Fibroblast of lung (primary cell): ENCODE measurements at regions not wholly inside any gene's neighbourhood (a gene's known extent, or its start where the extent isn't known, plus 50 kb on each side); places are given as distances from the start of the nearest gene placed in this dataset.

Source experiments
- CTCF ChIP-seq, 2 donors: IDR thresholded peaks in 1 of 2; conservative IDR thresholded peaks in 1 of 2; 1 replicate in 1 of 2; 2 replicates in 1 of 2; pipeline ENCODE4 v1.5.1; 2011 to 2012; ENCODE audit warnings: low read length in 2 of 2, control low read depth in 1 of 2, inconsistent platforms in 1 of 2, low read depth in 1 of 2, mild to moderate bottlenecking in 1 of 2
- EZH2 ChIP-seq: IDR thresholded peaks from 2 replicates; pipeline ENCODE4 v1.5.1; 2012; ENCODE audit warnings: low read length, control low read depth, mild to moderate bottlenecking; ENCODE audit errors: missing control alignments

- TF ChIP-seq CTCF (conservative IDR thresholded peaks at IDR 0.05 in 1 of 2, IDR thresholded peaks at IDR 0.05 in 1 of 2; ENCODE audit: low read depth in 1 of 2, low read length in 2 of 2) (no peak), EZH2 (no peak)
Measured at GRCh38 chr2:183684686-183685085, 560.4 kb downstream of the NUP35 start.
